ENCODE measurements at regions not wholly inside any gene's neighbourhood (a gene's known extent, or its start where the extent isn't known, plus 50 kb on each side); places are given as distances from the start of the nearest gene placed in this dataset.

GRCh38 chr18:28791101-28791500 is 614.2 kb upstream of the CDH2 start:
- H3K27me3 ChIP-seq (ENCODE audit: control insufficient read depth, insufficient read depth, low read length), result no peaks in the 10 kb centered on the region
- no peak for DNase-seq
- H3K4me3 ChIP-seq (ENCODE audit: insufficient read depth, low read depth, low read length), result no peak overlapping the region
- H3K36me3 ChIP-seq (replicated peaks; ENCODE audit: control insufficient read depth, insufficient read depth, low read length), result no peaks in the 10 kb centered on the region

GRCh38 chr18:28789502-28789901 is 612.6 kb upstream of the CDH2 start:
- no peaks in the 10 kb centered on the region for H3K36me3 ChIP-seq (replicated peaks; ENCODE audit: control insufficient read depth, insufficient read depth, low read length)
- no peak for DNase-seq
- no peak overlapping the region for H3K4me3 ChIP-seq (ENCODE audit: insufficient read depth, low read depth, low read length)
- no peaks in the 10 kb centered on the region for H3K27me3 ChIP-seq (ENCODE audit: control insufficient read depth, insufficient read depth, low read length)

- DNase-seq, result no peak
- H3K4me3 ChIP-seq (ENCODE audit: insufficient read depth, low read depth, low read length), result no peak overlapping the region
- H3K36me3 ChIP-seq (replicated peaks; ENCODE audit: control insufficient read depth, insufficient read depth, low read length), result no peaks in the 10 kb centered on the region
- no peaks in the 10 kb centered on the region for H3K27me3 ChIP-seq (ENCODE audit: control insufficient read depth, insufficient read depth, low read length)
Measured at GRCh38 chr18:28786926-28787325, 610.0 kb upstream of the CDH2 start.

- H3K4me3 ChIP-seq (ENCODE audit: insufficient read depth, low read depth, low read length), result no peak overlapping the region
- H3K36me3 ChIP-seq (replicated peaks; ENCODE audit: control insufficient read depth, insufficient read depth, low read length), result no peaks in the 10 kb centered on the region
- no peak for DNase-seq
- no peaks in the 10 kb centered on the region for H3K27me3 ChIP-seq (ENCODE audit: control insufficient read depth, insufficient read depth, low read length)
Measured at GRCh38 chr18:28781616-28782362, 604.9 kb upstream of the CDH2 start.

- H3K4me3 ChIP-seq (ENCODE audit: insufficient read depth, low read depth, low read length), result no peak overlapping the region
- no peaks in the 10 kb centered on the region for H3K36me3 ChIP-seq (replicated peaks; ENCODE audit: control insufficient read depth, insufficient read depth, low read length)
- no peaks in the 10 kb centered on the region for H3K27me3 ChIP-seq (ENCODE audit: control insufficient read depth, insufficient read depth, low read length)
- DNase-seq, result no peak
Measured at GRCh38 chr18:28778706-28779105, 601.8 kb upstream of the CDH2 start.

GRCh38 chr18:28777756-28778155 is 600.8 kb upstream of the CDH2 start:
- H3K4me3 ChIP-seq (ENCODE audit: insufficient read depth, low read depth, low read length), result no peak overlapping the region
- DNase-seq, result no peak
- H3K36me3 ChIP-seq (replicated peaks; ENCODE audit: control insufficient read depth, insufficient read depth, low read length), result no peaks in the 10 kb centered on the region
- no peaks in the 10 kb centered on the region for H3K27me3 ChIP-seq (ENCODE audit: control insufficient read depth, insufficient read depth, low read length)

GRCh38 chr18:28771849-28772248 is 594.9 kb upstream of the CDH2 start:
- Histone ChIP-seq H3K4me3 (ENCODE audit: insufficient read depth, low read depth, low read length) (no peak overlapping the region), H3K36me3 (replicated peaks; ENCODE audit: control insufficient read depth, insufficient read depth, low read length) (no peaks in the 10 kb centered on the region), H3K27me3 (ENCODE audit: control insufficient read depth, insufficient read depth, low read length) (no peaks in the 10 kb centered on the region)
- DNase-seq, result no peak

GRCh38 chr18:28768791-28769768 is 592.1 kb upstream of the CDH2 start:
- Histone ChIP-seq H3K4me3 (ENCODE audit: insufficient read depth, low read depth, low read length) (no peak overlapping the region), H3K27me3 (ENCODE audit: control insufficient read depth, insufficient read depth, low read length) (no peaks in the 10 kb centered on the region), H3K36me3 (replicated peaks; ENCODE audit: control insufficient read depth, insufficient read depth, low read length) (no peaks in the 10 kb centered on the region)
- DNase-seq, result no peak

- Histone ChIP-seq H3K36me3 (replicated peaks; ENCODE audit: control insufficient read depth, insufficient read depth, low read length) (no peaks in the 10 kb centered on the region), H3K4me3 (ENCODE audit: insufficient read depth, low read depth, low read length) (no peak overlapping the region), H3K27me3 (ENCODE audit: control insufficient read depth, insufficient read depth, low read length) (no peaks in the 10 kb centered on the region)
- no peak for DNase-seq
Measured at GRCh38 chr18:28767727-28768211, 590.8 kb upstream of the CDH2 start.

GRCh38 chr18:28767201-28767600 is 590.3 kb upstream of the CDH2 start:
- Histone ChIP-seq H3K36me3 (replicated peaks; ENCODE audit: control insufficient read depth, insufficient read depth, low read length) (no peaks in the 10 kb centered on the region), H3K27me3 (ENCODE audit: control insufficient read depth, insufficient read depth, low read length) (no peaks in the 10 kb centered on the region), H3K4me3 (ENCODE audit: insufficient read depth, low read depth, low read length) (no peak overlapping the region)
- DNase-seq, result no peak

GRCh38 chr18:28766721-28767120 is 589.8 kb upstream of the CDH2 start:
- DNase-seq, result no peak
- Histone ChIP-seq H3K36me3 (replicated peaks; ENCODE audit: control insufficient read depth, insufficient read depth, low read length) (no peaks in the 10 kb centered on the region), H3K27me3 (ENCODE audit: control insufficient read depth, insufficient read depth, low read length) (no peaks in the 10 kb centered on the region), H3K4me3 (ENCODE audit: insufficient read depth, low read depth, low read length) (no peak overlapping the region)

- no peak for DNase-seq
- Histone ChIP-seq H3K27me3 (ENCODE audit: control insufficient read depth, insufficient read depth, low read length) (no peaks in the 10 kb centered on the region), H3K36me3 (replicated peaks; ENCODE audit: control insufficient read depth, insufficient read depth, low read length) (no peaks in the 10 kb centered on the region), H3K4me3 (ENCODE audit: insufficient read depth, low read depth, low read length) (no peak overlapping the region)
Measured at GRCh38 chr18:28766027-28766426, 589.1 kb upstream of the CDH2 start.

GRCh38 chr18:28760299-28760698 is 583.4 kb upstream of the CDH2 start:
- no peak overlapping the region for H3K4me3 ChIP-seq (ENCODE audit: insufficient read depth, low read depth, low read length)
- no peak for DNase-seq
- no peaks in the 10 kb centered on the region for H3K27me3 ChIP-seq (ENCODE audit: control insufficient read depth, insufficient read depth, low read length)
- H3K36me3 ChIP-seq (replicated peaks; ENCODE audit: control insufficient read depth, insufficient read depth, low read length), result no peaks in the 10 kb centered on the region

- Histone ChIP-seq H3K4me3 (ENCODE audit: insufficient read depth, low read depth, low read length) (no peak overlapping the region), H3K27me3 (ENCODE audit: control insufficient read depth, insufficient read depth, low read length) (no peaks in the 10 kb centered on the region), H3K36me3 (replicated peaks; ENCODE audit: control insufficient read depth, insufficient read depth, low read length) (no peaks in the 10 kb centered on the region)
- no peak for DNase-seq
Measured at GRCh38 chr18:28757466-28758008, 580.6 kb upstream of the CDH2 start.

- Histone ChIP-seq H3K36me3 (replicated peaks; ENCODE audit: control insufficient read depth, insufficient read depth, low read length) (no peaks in the 10 kb centered on the region), H3K27me3 (ENCODE audit: control insufficient read depth, insufficient read depth, low read length) (no peaks in the 10 kb centered on the region), H3K4me3 (ENCODE audit: insufficient read depth, low read depth, low read length) (no peak overlapping the region)
- no peak for DNase-seq
Measured at GRCh38 chr18:28743115-28743514, 566.2 kb upstream of the CDH2 start.

Data from H7 (cell line).